NB4 (cell line): ENCODE measurements at regions not wholly inside any gene's neighbourhood (a gene's known extent, or its start where the extent isn't known, plus 50 kb on each side); places are given as distances from the start of the nearest gene placed in this dataset.

Experiments used
- CTCF ChIP-seq: IDR thresholded peaks from one replicate; pipeline ENCODE4 v1.5.1; 2012; ENCODE audit warnings: low read depth, low read length
- MAX ChIP-seq: IDR thresholded peaks from 2 replicates; pipeline ENCODE4 v1.6.1; 2011; ENCODE audit warnings: low read depth, low read length
- POLR2A ChIP-seq: IDR thresholded peaks from 2 replicates; pipeline ENCODE4 v1.6.1; 2011; ENCODE audit warnings: mild to moderate bottlenecking; ENCODE audit not compliant: insufficient read length; ENCODE audit errors: extremely low read depth

- TF ChIP-seq CTCF (no peak), POLR2A (no peak), MAX (no peak)
Observed at GRCh38 chr5:172571892-172572291, 69.2 kb upstream of the NEURL1B start.
